Fibroblast of villous mesenchyme (primary cell): ENCODE measurements at regions not wholly inside any gene's neighbourhood (a gene's known extent, or its start where the extent isn't known, plus 50 kb on each side); places are given as distances from the start of the nearest gene placed in this dataset.

Experiments
- DNase-seq: peaks from one replicate; pipeline ENCODE4 v3.0.0-alpha.2; 2010; ENCODE audit warnings: low read depth
- H3K4me3 ChIP-seq: 2 replicates; pipeline ENCODE4 v1.5.1; 2011; ENCODE audit warnings: low read depth, mild to moderate bottlenecking, low read length
- CTCF ChIP-seq: IDR thresholded peaks from 2 replicates; pipeline ENCODE4 v1.5.1; 2012; ENCODE audit warnings: low read depth, mild to moderate bottlenecking, low read length; ENCODE audit not compliant: insufficient read depth

DNA sequence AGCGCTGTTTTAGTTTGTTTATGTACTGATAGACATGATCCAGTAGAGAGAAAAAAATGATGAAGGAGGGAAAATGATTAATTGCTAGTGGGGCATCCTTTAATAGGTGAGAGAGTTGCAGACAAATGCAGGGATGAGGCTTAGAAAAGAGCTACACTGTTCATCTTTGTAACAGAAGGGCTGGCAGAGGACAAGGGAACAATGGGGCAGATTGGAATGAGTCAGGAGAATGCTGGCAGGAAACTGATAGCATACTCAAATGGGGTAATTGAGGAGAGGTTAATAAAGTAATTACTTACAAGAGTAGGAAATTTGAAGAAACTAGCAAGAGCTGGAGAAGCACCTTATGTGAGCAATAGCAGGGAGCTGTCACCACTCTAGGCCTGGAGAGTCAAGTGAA lies 170.9 kb downstream of the OXSM start:
- no peak for DNase-seq
- no peak for TF ChIP-seq CTCF

GRCh38 chr3:25962255-25962654 lies 172.4 kb downstream of the OXSM start:
- no peak for DNase-seq
- TF ChIP-seq CTCF, result no peak
- H3K4me3 ChIP-seq, result no peak overlapping the region

More for the DNA sequence above, 170.9 kb downstream of the OXSM start:
- H3K4me3 ChIP-seq, result no peak overlapping the region

- no peak for TF ChIP-seq CTCF
- no peak overlapping the region for H3K4me3 ChIP-seq
- no peak for DNase-seq
These were observed 174.3 kb downstream of the OXSM start for GRCh38 chr3:25964141-25964540.

GRCh38 chr3:25967385-25967784 lies 177.5 kb downstream of the OXSM start:
- DNase-seq, result no peak
- H3K4me3 ChIP-seq, result no peak overlapping the region
- no peak for TF ChIP-seq CTCF

DNA sequence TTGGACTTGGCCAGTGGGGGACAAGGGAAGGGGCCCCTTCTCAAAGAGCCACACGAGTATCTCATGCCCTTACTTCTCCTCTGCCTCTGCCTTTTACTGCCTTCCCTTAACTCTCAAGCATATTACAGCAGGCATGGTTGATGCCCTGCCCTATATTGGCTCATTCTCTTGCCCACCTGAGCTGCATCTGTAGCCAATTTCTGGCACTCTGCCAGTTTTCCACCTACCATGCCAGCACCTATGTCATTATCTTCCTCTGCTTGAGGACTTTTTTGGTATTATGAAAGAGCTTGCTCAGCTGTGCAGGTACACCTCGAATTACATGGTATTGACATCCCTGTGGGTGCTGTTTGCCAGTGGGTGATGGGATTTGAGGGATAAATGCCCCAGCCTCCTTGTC lies 181.8 kb downstream of the OXSM start:
- no peak overlapping the region for H3K4me3 ChIP-seq
- no peak for DNase-seq
- no peak for TF ChIP-seq CTCF

DNA sequence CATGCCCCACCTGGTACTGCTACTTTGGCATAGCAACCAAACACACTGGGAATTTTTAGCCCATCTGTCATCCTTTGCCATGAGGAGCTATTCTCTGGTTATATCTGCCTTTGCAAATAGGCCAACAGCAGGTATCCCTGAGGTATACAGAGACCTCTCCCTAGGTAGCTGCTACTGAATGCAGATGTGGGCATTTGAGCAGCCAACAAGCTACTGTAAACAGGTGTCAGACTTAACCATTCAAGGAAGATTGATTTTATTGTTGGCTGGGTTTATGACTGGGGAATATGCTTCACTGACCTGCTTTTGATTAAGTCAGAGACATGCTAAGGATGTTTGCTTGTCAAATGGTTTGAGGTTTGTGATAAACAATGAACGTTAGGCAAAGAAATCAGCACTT lies 183.2 kb downstream of the OXSM start:
- no peak for DNase-seq
- TF ChIP-seq CTCF, result no peak
- no peak overlapping the region for H3K4me3 ChIP-seq

DNA sequence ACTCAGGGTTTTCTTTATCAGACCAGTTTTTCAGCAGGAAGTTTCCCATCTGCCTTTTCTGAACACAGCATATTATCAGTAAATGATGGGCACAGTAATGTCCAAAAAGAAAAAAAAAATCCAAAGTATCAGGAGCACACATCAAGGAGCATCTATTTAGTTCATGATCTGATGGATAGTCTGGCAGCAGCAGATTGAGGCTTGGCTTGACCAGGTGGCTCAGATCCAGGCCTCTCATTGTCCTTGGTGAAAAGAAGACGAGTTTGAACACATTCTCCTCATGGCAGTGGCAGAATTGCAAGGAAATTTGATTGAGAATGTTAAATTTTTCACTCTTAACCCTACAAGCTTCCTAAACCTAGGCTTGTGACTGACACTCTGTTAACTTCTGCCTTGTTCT lies 192.9 kb downstream of the OXSM start:
- no peak overlapping the region for H3K4me3 ChIP-seq
- TF ChIP-seq CTCF, result no peak
- no peak for DNase-seq
